HG03342 (cell line): ENCODE measurements at regions not wholly inside any gene's neighbourhood (a gene's known extent, or its start where the extent isn't known, plus 50 kb on each side); places are given as distances from the start of the nearest gene placed in this dataset.
A peak's percentile ranks its signal among the peaks of the same experiment; 100 is the strongest.
"Not testable (repeated sequence)": the region's sequence is repeated elsewhere in the genome, so short reads cannot be mapped to it uniquely, and the experiment has no call there.

Experiments used
- ATAC-seq: cut with Tn5 transposase; IDR thresholded peaks from one replicate; pipeline ENCODE4 v1.9.1; 2021; ENCODE audit warnings: mild to moderate bottlenecking, moderate library complexity; ENCODE audit not compliant: unreplicated experiment

DNA sequence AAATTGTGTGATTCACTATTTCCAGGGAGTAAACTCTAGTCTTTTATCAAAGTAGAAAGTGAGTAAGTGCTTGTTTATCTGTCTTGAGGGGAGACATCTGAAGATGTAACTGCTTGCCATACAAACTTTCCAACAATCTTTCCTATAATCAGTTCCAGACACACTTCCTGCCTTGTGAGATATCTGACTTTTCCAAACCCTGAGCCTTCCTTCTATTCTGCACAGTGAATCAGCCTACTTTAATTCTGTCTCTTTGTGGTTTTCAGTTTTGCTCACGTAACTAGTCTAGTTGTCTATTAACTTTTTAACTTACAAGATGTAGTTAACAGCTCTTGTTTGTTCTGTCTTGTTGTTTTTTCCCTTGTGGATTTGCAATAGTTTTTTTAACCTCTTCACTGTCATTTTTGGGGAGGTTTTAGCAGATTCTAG is 947.8 kb downstream of the C4orf33 start:
- ATAC-seq: peak; percentile 78

DNA sequence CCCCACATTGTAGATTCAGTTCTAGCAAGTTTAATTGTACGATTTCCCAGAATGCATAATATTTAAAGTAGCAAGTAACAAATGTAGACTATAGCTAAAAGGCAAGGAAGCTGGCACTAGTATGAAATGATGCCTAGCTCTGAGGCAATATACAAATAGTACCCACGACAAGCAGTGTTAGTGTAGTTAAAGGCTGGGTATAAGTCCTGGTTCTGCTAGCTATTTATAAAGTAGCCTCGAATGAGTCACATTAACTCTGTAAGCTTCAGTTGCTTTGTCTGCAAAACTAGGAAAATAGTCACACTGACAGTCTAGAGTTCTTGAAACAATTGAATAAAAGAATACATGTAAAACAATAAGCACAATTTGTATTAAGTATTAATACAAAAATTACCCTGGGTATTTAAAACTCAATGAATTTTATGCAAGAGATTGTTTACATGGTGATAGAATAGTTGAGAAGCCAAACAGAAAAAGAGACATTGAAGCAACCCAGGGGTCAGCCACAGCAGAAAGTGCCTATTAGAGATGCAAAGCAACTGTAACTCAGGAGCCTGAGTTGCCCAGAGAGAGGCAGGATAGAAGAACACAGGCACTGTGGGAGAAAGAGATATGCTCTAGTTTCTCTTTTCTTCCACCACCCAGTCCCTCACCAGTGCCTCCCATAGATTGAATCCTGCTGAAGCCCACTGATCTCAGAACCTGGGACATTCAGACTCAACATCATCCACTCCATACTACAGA is 949.0 kb downstream of the C4orf33 start:
- ATAC-seq: no peak

DNA sequence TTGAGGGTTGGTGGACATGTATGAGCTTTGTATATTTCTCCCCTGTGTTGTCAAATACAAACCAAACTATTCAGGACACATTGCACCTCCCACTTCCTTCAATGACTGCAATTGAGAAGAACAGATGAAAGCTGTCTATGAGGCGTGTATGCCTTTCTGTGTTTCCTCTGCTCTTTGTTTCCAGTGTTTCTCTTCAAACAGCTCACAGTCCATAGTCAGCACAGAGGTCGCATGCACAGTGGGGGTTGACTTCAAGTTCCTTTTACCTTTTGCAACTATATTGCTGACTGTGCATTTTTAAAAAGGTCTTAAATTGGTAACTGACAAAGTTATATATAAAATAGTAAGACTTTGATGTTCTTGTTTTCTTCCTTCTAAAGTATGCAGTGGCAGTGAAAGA is 957.8 kb downstream of the C4orf33 start:
- no peak for ATAC-seq

DNA sequence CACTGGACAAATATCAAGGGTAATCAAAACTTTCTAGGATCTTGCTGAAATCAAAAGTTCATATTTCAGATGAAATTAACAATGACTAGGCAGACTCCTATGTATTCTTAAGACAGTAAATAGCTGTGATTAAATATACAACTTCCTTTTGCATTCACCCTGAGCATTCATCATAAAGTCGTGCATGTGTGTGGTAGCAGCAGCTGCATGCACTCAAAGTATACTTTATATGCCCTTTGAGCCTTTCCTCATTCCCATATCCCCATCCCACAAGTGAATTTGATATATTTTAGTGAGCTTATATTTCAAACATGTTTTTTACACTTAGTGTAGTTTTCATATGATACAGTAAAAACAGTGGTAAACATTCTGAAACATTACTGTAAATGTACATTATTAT is 959.0 kb downstream of the C4orf33 start:
- no peak for ATAC-seq

DNA sequence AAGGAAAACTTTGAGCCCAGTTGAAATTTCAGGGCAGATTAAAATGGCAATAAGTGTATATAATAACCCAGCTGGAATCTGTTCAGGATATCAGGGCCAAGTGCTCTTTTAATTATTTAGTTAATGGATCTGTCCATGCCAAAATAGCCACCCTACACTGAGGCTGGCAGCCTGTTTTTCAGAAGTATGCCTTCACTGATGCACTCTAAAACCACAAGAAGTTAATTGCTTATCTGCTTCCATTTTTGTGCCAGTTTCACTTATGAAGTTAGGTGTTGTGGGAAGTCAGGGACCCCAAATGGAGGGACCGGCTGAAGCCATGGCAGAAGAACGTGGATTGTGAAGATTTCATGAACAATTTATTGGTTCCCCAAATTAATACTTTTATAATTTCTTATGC is 960.3 kb downstream of the C4orf33 start:
- no peak for ATAC-seq

DNA sequence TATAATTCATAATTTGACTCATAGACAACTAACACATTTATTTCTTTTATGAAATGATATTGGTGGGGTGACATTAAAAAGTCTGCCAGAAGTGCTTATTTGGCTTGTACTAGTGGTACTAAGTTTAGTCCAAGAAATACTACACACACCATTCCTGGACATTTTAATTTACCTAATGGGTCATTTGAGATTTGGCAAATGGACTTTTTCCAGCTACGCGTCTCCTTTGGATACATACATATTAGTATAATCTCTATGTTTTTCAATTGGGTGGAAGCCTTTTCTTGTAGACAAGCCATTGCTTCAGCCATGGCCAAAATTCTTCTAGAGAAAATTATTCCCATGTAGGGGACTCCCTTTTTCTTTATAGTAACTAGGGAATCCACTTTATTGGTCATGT is 968.5 kb downstream of the C4orf33 start:
- no peak for ATAC-seq

DNA sequence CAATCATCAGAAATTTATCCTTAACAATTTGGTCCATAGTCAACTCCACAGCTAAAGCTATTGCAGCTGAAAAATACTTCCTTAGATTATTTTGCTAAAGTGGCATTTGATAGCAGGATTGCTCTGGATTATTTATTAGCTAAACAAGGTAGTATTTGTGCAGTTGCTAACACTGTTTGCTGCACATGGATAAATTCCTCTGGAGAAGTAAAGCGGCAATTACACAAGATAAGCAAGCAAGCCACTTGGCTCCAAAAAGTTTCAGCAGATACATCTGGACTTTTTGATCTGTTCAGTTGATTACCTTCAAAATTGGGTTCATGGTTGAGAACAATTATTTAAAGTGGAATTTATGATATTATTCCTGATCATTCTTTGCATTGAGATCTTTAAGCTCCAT is 971.5 kb downstream of the C4orf33 start:
- ATAC-seq: no peak

DNA sequence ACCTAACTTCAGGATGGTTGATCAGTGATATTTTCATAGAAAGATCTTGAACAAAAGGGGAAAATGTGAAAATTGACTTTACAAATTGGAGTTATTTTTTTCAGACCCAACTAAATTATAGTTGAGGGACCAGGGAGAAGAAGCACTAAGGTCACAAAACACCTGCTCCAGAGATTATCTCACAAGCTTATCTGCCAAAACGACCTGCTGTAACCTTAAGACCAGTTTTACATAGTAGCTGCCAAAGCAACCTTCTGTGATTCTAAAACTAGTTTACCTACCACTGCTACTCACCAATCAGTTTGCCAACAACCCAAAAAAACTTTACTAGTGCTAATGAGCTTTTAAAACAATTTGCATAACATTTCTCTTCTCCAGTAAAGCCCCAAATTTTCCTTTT is 972.1 kb downstream of the C4orf33 start:
- no peak for ATAC-seq

DNA sequence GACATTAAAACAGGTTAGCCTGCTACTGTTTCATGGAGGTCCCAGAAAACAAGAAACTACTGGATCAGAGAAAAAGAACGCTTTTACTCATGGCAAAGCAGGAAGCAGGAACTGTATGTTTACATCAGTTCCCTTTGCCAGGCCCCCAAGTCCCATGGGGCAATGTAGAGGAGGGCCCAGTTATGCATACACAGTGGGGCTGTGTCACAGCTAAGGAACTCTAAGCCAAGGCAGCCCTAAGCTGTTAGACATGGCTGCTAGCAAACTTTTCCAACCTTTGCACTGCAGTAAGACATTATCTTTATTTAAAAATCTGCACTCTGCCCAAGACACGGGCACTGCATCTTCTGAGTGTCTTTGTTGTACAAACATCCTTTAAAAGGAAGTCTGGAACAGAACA is 975.8 kb downstream of the C4orf33 start:
- no peak for ATAC-seq

DNA sequence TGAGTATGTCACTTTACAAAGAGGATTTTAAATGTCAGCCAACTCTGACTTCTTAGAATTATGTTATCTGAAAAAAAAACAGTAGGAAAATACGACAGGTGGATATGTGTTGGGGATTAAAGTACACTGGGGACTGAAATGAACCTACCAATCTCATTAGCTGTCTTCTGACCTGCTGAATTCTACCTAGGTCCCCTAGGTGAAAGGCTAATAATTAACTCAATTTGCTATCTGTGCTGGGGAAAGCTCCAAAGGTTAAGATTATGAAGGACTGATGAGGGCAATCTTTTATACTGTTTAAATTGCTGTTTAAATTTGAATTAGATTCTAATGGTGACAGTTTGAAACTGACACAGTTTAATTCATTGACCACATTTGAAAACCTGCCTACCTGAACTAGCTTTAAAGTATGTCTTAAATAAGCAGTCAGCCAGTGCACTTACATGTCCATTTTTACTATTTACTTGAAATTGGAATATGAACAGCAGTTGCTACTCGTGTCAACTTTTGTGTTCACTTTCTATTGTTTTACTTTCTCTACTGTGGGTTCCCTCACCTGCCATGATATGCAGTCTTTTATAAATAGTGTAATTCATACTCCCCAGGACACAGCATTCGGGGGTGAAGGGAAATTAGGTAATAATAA is 977.3 kb downstream of the C4orf33 start:
- no peak for ATAC-seq

DNA sequence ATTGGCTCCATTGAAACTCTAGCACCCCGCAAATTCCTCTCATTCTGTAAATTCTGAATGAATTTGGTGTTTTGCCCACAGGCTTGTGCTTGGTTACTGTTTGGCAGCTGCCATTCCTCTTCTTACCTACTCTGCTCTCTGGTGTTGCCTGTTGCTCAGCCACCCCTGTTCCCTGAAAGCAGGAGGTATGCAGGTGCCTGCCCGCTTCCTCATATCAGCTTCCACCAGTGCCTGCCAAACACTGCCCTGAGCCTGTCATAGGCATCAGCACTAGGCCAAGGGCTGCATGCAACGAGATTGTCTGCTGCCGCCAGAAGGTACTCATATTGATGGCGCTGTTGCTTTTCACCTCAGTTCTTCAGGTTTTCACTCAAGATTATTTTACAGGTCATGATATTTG is 978.1 kb downstream of the C4orf33 start:
- no peak for ATAC-seq

DNA sequence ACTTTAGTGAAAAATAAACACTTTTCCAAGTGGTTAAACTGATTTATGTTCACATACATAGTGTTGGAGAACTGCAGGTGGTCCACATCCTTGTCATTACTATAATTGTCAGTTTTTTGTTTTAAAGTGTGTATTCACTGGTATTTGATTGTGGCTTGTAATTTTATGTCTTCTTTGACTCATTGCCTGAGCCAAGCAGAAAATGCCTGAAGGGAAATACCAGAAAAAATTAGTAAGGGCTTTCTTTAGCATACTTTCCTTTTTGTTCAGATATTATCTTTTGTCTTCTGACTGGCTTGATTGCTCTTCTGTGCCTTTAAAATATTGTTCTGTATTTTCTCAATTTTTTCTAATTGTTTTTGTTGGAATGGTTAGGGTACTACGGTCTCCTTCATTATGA is 981.3 kb downstream of the C4orf33 start:
- ATAC-seq: no peak

DNA sequence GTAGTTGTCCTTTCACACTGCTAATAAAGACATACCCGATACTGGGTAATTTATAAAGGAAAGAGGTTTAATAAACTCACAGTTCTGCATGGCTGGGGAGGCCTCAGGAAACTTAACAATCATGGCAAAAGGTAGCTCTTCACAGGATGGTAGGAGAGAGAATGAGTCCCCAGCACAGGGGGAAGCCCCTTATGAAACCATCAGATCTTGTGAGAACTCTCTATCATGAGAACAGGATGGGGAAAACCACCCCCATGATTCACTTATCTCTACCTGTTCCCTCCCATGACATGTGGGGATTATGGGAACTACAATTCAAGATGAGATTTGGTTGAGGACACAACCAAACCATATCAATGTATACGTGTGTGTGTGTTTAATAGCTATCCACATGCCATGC is 983.1 kb downstream of the C4orf33 start:
- ATAC-seq: not testable (repeated sequence)

DNA sequence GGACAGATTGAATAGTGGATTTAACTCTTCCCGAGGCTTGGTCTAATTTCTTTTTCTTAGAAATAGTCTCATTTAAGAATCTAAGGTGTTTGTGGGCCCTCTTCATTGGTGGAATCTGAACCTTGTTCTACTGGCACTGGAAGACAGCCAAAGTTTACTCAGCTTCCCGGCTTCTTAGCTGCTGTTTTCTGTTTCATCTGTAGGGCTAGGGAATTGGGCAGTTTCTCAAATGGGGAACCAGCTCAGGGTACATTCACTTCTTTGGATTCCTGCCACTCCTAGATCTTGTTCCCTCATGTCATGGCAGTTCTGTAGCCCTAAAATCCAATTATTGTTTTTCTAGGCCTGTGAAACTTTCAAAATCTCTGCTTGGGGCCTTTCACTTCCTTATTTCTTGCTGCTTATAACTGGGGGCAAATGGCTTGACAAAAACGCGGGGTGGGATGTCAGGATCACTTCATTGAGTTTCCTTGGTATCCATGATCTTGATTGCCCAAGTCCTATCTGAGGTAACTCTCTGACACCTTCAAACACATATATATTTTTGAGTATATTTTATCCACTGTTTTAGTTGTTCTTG is 985.0 kb downstream of the C4orf33 start:
- no peak for ATAC-seq

DNA sequence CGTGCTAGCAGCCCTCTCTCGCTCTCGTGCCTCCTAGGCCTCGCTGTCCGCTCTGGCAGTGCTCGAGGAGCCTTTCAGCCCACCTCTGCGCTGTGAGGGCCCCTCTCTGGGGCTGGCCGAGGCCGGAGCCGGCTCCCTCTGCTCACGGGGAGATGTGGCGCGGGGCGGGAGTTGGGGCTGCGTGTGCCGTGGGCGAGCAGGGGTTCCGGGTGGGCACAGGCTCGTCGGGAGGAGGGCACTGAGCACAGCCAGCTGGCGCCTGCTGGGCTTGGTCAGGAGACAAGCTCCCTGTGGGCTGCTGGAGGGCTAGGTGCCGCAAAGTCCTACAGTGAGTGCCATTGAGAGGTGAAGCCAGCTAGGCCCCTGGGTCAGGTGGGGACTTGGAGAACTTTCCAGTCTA is 994.5 kb downstream of the C4orf33 start:
- ATAC-seq: no peak

DNA sequence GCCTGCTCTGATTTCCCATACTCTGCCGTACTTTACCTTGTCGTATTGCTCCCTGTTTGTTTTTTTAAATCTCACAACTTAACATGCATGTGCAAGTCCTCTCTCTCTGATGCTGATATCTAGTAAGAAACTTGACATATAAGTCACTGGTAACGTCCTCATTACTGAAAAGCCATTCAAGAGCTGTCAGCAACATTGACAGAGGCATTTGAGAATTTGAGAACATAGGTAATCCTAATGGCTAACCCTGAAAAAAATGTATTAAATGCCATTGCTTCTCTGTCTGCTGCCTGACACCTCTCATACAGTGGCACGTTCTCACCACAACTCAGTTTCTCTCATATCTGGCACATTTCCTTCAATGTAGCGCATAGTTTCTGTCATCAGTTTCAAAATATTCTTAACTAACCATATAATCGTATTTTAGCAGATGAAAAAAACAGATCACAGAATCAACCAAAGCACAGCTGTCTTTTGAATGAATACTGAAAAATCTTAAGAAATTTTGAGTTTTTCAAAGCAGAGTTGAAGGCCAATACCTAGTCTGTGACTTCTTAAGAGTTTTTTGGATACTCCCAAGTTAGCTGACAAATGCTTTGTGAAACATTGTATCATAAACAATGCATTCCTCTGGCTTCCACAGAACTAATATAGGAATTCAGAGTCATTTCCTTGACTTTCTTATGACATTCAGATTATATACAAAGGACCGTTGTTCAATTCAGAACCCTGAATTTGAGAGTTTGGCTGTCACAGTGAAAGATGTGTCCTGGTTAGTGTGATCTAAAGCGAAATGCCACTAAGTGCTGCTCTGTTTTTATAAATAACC is 996.4 kb downstream of the C4orf33 start:
- no peak for ATAC-seq

DNA sequence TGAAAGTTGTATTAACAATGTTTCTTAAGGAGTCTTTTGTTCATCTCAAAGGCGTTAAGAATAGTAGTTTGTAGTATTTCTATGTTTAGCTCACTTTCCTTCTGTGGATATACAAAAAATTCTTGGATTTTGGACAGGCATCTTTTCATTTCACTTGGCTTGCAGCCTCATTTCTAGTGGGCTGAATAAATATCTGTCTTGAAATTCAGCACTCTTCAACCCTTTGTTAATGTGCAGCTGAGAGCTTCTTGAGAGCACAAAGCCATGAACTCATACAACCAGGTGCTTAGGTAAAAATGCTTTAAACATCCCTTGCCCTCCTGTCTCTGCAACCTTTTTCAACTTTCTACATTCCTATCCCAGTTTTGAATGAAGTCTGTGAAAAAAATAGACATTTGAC is 1003.2 kb downstream of the C4orf33 start:
- ATAC-seq: no peak

DNA sequence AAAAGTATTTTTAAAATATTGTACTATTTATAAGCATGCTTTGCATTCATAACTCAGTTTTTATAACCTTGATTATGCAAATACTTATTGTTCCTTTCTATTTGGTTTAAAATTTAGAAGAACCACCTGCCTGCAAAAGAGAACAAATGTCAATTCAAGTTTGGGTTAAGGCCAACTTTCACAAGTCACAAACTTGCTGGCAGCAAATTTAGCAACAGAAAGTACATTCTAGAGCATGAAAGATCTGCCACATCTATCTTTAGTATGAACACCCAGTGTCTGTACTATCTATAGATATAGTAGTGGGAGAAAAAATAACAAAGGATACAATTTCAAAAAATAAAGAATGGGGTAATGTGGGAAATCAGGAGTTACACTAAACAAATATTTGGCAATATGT is 1014.2 kb downstream of the C4orf33 start:
- peak; percentile 49 for ATAC-seq

DNA sequence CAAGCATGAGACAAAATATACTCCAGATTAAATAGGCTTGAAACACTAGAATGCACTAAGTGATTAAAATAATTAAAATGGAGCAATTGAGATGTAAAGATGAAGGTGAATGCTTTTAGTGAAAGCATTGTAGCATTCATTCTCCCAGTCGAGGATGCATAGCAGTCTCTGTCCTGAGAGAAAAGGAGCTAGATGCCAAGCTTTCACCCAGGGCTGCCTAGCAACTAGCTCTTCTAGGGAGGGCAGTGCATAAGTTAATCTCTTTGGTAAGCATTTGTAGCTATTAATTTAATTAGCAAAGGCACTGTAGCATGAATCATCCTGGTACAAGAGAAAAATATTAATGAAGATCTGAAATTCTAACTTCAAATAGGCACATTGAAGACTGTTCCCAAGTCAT is 1014.8 kb downstream of the C4orf33 start:
- no peak for ATAC-seq

DNA sequence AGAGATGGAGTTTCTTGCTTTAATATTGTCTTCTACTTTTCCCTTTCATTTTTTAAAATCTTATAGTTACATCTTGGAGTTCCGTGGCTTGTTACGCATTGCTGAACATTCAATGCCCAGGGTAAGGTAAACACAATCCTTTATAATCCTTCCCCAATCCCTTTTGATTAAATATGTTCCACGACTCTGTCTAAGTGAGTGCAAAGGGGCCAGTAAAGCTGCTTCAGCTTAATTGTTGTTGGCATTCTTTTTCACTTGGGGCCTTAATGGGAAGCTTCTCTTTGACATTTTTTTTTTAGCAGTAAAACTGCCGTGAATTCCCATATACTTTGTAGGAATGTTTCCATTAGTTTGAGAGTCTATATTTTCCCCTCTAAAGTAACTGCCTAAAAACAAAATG is 1028.1 kb downstream of the C4orf33 start:
- ATAC-seq: no peak

DNA sequence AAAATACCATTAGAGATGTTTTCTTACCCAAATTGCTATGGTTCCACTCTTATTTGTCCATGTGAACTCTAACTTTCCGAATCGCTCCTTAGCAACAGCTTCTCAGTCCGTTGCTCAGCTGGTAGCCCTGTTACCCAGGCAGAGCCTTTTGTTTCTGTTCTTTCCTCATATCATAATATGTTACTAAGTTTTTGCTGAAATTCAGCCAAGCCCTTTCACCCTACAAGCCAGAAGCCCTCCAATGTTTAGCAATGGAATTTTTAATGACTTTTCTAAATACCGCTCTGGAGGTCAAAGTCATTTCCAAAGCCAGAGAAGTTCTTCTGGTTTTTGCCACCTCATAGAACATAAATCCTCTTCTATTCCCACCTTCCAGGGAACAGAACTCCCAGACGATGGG is 1029.5 kb downstream of the C4orf33 start:
- no peak for ATAC-seq

DNA sequence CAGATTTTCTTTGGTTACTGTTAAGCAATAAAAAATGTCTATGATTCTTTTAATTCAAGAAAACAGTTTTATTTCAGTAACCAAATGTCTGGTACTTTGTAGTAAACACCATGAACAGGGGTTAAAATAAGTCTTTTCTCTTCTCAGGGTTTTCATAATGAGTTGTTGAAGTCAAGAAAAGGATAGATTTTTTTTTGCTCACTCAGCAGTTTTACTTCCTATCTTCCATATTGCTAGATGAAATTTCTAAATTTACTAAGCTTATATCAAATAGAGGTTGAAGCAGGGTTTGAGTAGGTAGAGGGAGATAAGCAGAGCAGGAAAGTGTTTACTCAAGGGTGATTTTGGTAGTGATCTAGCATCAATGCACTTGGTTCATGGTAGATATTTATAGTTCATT is 1031.3 kb downstream of the C4orf33 start:
- no peak for ATAC-seq
